GM19397 (cell line): ENCODE measurements at regions not wholly inside any gene's neighbourhood (a gene's known extent, or its start where the extent isn't known, plus 50 kb on each side); places are given as distances from the start of the nearest gene placed in this dataset.

Experiments used
- ATAC-seq: cut with Tn5 transposase; IDR thresholded peaks from one replicate; pipeline ENCODE4 v1.9.1; 2021; ENCODE audit warnings: mild to moderate bottlenecking, moderate library complexity; ENCODE audit not compliant: unreplicated experiment

DNA sequence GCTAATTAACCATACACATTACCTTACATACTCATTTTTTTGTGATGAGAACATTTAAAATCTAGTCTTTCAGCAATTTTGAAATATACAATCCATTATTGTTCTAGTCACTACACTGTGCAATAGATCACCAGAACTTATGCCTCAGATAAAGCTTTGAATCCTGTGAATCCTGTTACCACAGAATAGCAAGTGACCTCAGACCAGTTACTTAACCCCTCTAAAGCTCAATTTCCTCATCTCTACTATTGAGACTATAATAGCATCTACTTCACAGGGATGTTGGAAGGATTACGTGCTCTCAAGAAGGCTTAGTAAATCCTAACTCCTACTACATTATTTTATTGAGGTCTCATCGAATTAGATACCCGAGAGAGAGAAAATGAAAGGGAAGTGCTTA, 60.2 kb upstream of the PIP5K1B start:
- ATAC-seq, result no peak

GRCh38 chr9:68648164-68648563, 56.9 kb upstream of the PIP5K1B start:
- no peak for ATAC-seq

- ATAC-seq, result peak; percentile 36
These were observed 56.1 kb upstream of the PIP5K1B start for GRCh38 chr9:68648971-68649370.

- ATAC-seq, result no peak
These were observed 53.7 kb upstream of the PIP5K1B start for GRCh38 chr9:68651280-68651893.

DNA sequence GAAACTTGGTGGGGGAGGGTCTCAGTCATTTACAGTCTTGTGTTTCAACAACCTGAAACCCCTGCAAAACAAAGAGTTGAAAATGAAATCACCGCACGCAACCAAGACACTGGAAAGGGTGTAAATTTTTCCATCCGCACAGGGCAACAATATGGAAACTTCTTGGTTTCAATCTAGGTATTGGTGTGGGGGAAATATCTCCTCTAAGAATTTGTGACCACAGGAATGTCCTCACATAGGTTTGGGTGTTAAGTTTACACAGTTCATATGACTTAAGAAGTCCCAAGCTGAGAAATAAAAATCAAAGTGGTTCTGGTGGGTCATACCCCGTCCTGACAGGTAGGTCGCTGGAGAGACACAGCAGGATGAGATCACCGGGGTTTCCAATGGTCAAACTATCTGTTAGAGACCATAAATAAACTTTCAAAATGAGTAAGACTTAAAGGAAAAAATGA, 51.9 kb upstream of the PIP5K1B start:
- ATAC-seq, result peak; percentile 68

DNA sequence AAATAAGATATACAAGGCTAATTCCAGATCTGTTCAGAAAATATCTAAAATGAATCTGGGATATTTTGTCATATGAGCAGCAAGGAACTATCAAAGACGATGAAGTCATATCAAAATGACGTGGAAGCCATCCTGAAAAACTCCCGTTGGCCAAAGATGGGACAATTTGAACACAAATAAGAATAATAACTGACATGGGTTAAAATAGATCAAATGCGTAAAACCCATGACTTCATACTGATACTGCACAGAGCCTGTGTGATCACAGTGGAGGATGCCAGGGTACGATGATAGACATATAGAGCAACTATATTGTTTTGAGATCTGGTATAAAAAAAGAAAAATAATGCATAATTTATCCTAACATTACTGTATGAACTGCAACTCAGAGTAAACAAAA, 51.0 kb upstream of the PIP5K1B start:
- no peak for ATAC-seq
